HL-60 (cell line): ENCODE measurements at regions not wholly inside any gene's neighbourhood (a gene's known extent, or its start where the extent isn't known, plus 50 kb on each side); places are given as distances from the start of the nearest gene placed in this dataset.

ENCODE experiments used
- REST ChIP-seq: IDR thresholded peaks from 2 replicates; pipeline ENCODE4 v1.6.1; 2012; ENCODE audit warnings: low read depth; ENCODE audit not compliant: insufficient replicate concordance
- TF ChIP-seq, protein P1 (sequence below): IDR thresholded peaks from one replicate; pipeline ENCODE4 v1.5.1; 2011; ENCODE audit warnings: low read length, control low read depth, inconsistent platforms; ENCODE audit not compliant: insufficient read depth

DNA sequence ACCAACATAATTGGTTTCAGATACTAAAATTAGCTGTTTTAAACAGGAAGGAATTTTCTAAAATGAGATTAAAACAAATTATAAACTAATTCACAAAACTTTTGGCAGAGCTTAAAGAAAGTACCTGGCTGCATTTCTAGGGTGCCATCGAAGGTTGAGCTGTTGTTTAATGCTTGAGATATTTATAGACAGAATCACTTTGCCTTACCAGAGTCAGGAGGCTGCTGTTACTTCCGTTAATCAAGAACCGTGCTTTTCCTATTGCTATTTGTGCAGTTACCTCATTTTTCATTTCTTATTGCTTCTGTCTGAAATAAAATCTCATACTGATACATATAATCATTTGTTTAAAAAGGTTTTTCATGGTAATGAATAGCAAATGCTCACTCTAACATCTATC, 242.9 kb downstream of the TECRL start:
- TF ChIP-seq, protein P1, sequence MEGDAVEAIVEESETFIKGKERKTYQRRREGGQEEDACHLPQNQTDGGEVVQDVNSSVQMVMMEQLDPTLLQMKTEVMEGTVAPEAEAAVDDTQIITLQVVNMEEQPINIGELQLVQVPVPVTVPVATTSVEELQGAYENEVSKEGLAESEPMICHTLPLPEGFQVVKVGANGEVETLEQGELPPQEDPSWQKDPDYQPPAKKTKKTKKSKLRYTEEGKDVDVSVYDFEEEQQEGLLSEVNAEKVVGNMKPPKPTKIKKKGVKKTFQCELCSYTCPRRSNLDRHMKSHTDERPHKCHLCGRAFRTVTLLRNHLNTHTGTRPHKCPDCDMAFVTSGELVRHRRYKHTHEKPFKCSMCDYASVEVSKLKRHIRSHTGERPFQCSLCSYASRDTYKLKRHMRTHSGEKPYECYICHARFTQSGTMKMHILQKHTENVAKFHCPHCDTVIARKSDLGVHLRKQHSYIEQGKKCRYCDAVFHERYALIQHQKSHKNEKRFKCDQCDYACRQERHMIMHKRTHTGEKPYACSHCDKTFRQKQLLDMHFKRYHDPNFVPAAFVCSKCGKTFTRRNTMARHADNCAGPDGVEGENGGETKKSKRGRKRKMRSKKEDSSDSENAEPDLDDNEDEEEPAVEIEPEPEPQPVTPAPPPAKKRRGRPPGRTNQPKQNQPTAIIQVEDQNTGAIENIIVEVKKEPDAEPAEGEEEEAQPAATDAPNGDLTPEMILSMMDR, result no peak
- TF ChIP-seq REST, result no peak
